Liver (tissue), 8 donors: ENCODE measurements at regions not wholly inside any gene's neighbourhood (a gene's known extent, or its start where the extent isn't known, plus 50 kb on each side); places are given as distances from the start of the nearest gene placed in this dataset.

Source experiments
- DNase-seq: peaks from one replicate; pipeline ENCODE4 v3.0.0-alpha.2; 2017; ENCODE audit warnings: low spot score
- H3K27ac ChIP-seq, 2 donors: one replicate each; pipeline ENCODE4 v1.7.0; 2013; ENCODE audit warnings: inconsistent platforms in 2 of 2, low read length in 2 of 2, control low read depth in 1 of 2, low read depth in 1 of 2, mild to moderate bottlenecking in 1 of 2
- H3K27me3 ChIP-seq, 4 donors: one replicate each; pipeline versions ENCODE4 v1.6.1 to v1.7.0; 2013; ENCODE audit warnings: low read length in 3 of 4, inconsistent platforms in 1 of 4, mild to moderate bottlenecking in 1 of 4, moderate library complexity in 1 of 4; ENCODE audit not compliant: control insufficient read depth in 4 of 4, insufficient read depth in 4 of 4
- H3K36me3 ChIP-seq, 4 donors: one replicate each; pipeline versions ENCODE4 v1.6.1 to v1.7.0; 2013; ENCODE audit warnings: low read length in 3 of 4, mild to moderate bottlenecking in 3 of 4, low read depth in 1 of 4, moderate library complexity in 1 of 4; ENCODE audit not compliant: control insufficient read depth in 4 of 4, insufficient read depth in 3 of 4
- H3K4me1 ChIP-seq, 4 donors: one replicate each; pipeline versions ENCODE4 v1.6.1 to v1.7.0; 2013; ENCODE audit warnings: low read length in 3 of 4, mild to moderate bottlenecking in 3 of 4, moderate library complexity in 1 of 4; ENCODE audit not compliant: control insufficient read depth in 4 of 4, insufficient read depth in 4 of 4
- H3K4me3 ChIP-seq, 3 donors: one replicate each; pipeline versions ENCODE4 v1.6.1 to v1.7.0; 2013; ENCODE audit warnings: low read length in 3 of 3, control low read depth in 1 of 3, low read depth in 1 of 3, mild to moderate bottlenecking in 1 of 3
- H3K9ac ChIP-seq, 2 donors: one replicate each; pipeline ENCODE4 v1.7.0; 2013; ENCODE audit warnings: low read length in 2 of 2, mild to moderate bottlenecking in 2 of 2, moderate library complexity in 2 of 2, control low read depth in 1 of 2, low read depth in 1 of 2
- H3K9me3 ChIP-seq, 4 donors: one replicate each; pipeline versions ENCODE4 v1.6.1 to v1.7.0; 2013; ENCODE audit warnings: low read length in 3 of 4; ENCODE audit not compliant: control insufficient read depth in 4 of 4
- ATF3 ChIP-seq: IDR thresholded peaks from 2 replicates; pipeline ENCODE4 v1.6.1; 2016; ENCODE audit warnings: antibody characterized with exemption
- CTCF ChIP-seq: fragments of 150-350 bp; IDR thresholded peaks from 2 replicates; pipeline ENCODE4 v1.5.1; 2017; ENCODE audit warnings: improper control_type of control experiment, low read depth, low read length; ENCODE audit not compliant: missing input control
- EGR1 ChIP-seq, 2 donors: IDR thresholded peaks; 2 replicates each; pipeline ENCODE4 v1.6.1; 2016 to 2018; ENCODE audit warnings: antibody characterized with exemption in 2 of 2, low read depth in 2 of 2
- FOXA2 ChIP-seq: IDR thresholded peaks from 2 replicates; pipeline ENCODE4 v1.6.1; 2016; ENCODE audit warnings: antibody characterized with exemption
- GABPA ChIP-seq, 2 donors: IDR thresholded peaks in 1 of 2; conservative IDR thresholded peaks in 1 of 2; 2 replicates each; pipeline ENCODE4 v1.6.1; 2016; ENCODE audit warnings: antibody characterized with exemption in 2 of 2, mild to moderate bottlenecking in 1 of 2, moderate library complexity in 1 of 2
- HNF4A ChIP-seq, 2 donors: conservative IDR thresholded peaks; 2 replicates each; pipeline ENCODE4 v1.6.1; 2016; ENCODE audit warnings: antibody characterized with exemption in 2 of 2, mild to moderate bottlenecking in 2 of 2
- HNF4G ChIP-seq: IDR thresholded peaks from 2 replicates; pipeline ENCODE4 v1.6.1; 2016; ENCODE audit warnings: antibody characterized with exemption
- JUND ChIP-seq, 2 donors: IDR thresholded peaks; 2 replicates each; pipeline ENCODE4 v1.6.1; 2016; ENCODE audit warnings: antibody characterized with exemption in 2 of 2
- MAX ChIP-seq: IDR thresholded peaks from 2 replicates; pipeline ENCODE4 v1.6.1; 2016; ENCODE audit warnings: antibody characterized with exemption
- NR2F2 ChIP-seq: IDR thresholded peaks from 2 replicates; pipeline ENCODE4 v1.6.1; 2016; ENCODE audit warnings: antibody characterized with exemption
- RAD21 ChIP-seq, 2 donors: IDR thresholded peaks; 2 replicates each; pipeline ENCODE4 v1.6.1; 2016; ENCODE audit warnings: antibody characterized with exemption in 2 of 2, mild to moderate bottlenecking in 2 of 2
- REST ChIP-seq: IDR thresholded peaks from 2 replicates; pipeline ENCODE4 v1.6.1; 2016; ENCODE audit warnings: antibody characterized with exemption, mild to moderate bottlenecking
- RXRA ChIP-seq, 2 donors: IDR thresholded peaks; 2 replicates each; pipeline ENCODE4 v1.6.1; 2017 to 2018; ENCODE audit warnings: antibody characterized with exemption in 2 of 2, mild to moderate bottlenecking in 1 of 2
- SP1 ChIP-seq: IDR thresholded peaks from 2 replicates; pipeline ENCODE4 v1.6.1; 2018; ENCODE audit warnings: antibody characterized with exemption, mild to moderate bottlenecking
- ZBTB33 ChIP-seq: IDR thresholded peaks from 2 replicates; pipeline ENCODE4 v1.6.1; 2016; ENCODE audit warnings: antibody characterized with exemption
- WGBS: extraction: QIAGEN DNeasy Blood & Tissue Kit; methylation state at CpG from one replicate; pipeline ENCODE4 v1.1.7; 2013; 5-methylcytosine and 5-hydroxymethylcytosine counted together
- donor health status: healthy.
- donor health status: healthy.
- donor health status: healthy.
- donor health status: healthy.
- donor health status: healthy.

GRCh38 chr2:19580264-19580663, 221.8 kb upstream of the OSR1 start:
- Histone ChIP-seq H3K4me1 (no peaks in the 10 kb centered on the region), H3K9ac (no peak overlapping the region), H3K27me3 (no peaks in the 10 kb centered on the region), H3K36me3 (no peaks in the 10 kb centered on the region), H3K4me3 (no peak overlapping the region), H3K27ac (no peak overlapping the region), H3K9me3 (no peaks in the 10 kb centered on the region)
- DNase-seq = no peak
- TF ChIP-seq JUND (IDR thresholded peaks at IDR 0.05) (no peak), ZBTB33 (no peak), HNF4G (no peak), FOXA2 (no peak), CTCF (no peak), SP1 (no peak), RAD21 (IDR thresholded peaks at IDR 0.05) (no peak), REST (no peak), RXRA (IDR thresholded peaks at IDR 0.05) (no peak), GABPA (IDR thresholded peaks at IDR 0.05 in 1 of 2, conservative IDR thresholded peaks at IDR 0.05 in 1 of 2) (no peak), MAX (no peak), NR2F2 (no peak), ATF3 (no peak)
- 52% methylated on average over 1 of the region's 1 CpG for WGBS

- H3K4me1 ChIP-seq = no peaks in the 10 kb centered on the region
- TF ChIP-seq GABPA (IDR thresholded peaks at IDR 0.05 in 1 of 2, conservative IDR thresholded peaks at IDR 0.05 in 1 of 2) (no peak), HNF4A (conservative IDR thresholded peaks at IDR 0.05) (no peak), EGR1 (IDR thresholded peaks at IDR 0.05; ENCODE audit: low read depth in 2 of 2) (no peak), HNF4G (no peak), SP1 (no peak), JUND (IDR thresholded peaks at IDR 0.05) (no peak), RAD21 (IDR thresholded peaks at IDR 0.05) (no peak), NR2F2 (no peak), RXRA (IDR thresholded peaks at IDR 0.05) (no peak), ATF3 (no peak), ZBTB33 (no peak), FOXA2 (no peak), CTCF (no peak)
- no peak for DNase-seq
- no peak overlapping the region for H3K27ac ChIP-seq
- H3K4me3 ChIP-seq = no peak overlapping the region
- no peak overlapping the region for H3K9ac ChIP-seq
- no peaks in the 10 kb centered on the region for H3K36me3 ChIP-seq
- WGBS = 73% methylated on average over 3 of the region's 3 CpGs
- H3K9me3 ChIP-seq = no peaks in the 10 kb centered on the region
- H3K27me3 ChIP-seq = no peaks in the 10 kb centered on the region
These were observed 221.0 kb upstream of the OSR1 start for GRCh38 chr2:19579461-19579860.
